GM19023 (cell line): ENCODE measurements at regions not wholly inside any gene's neighbourhood (a gene's known extent, or its start where the extent isn't known, plus 50 kb on each side); places are given as distances from the start of the nearest gene placed in this dataset.
"Not testable (repeated sequence)": the region's sequence is repeated elsewhere in the genome, so short reads cannot be mapped to it uniquely, and the experiment has no call there.

Source experiments
- ATAC-seq: cut with Tn5 transposase; IDR thresholded peaks from one replicate; pipeline ENCODE4 v1.9.1; 2021; ENCODE audit warnings: mild to moderate bottlenecking, moderate library complexity; ENCODE audit not compliant: unreplicated experiment

GRCh38 chr1:224061436-224061835 lies 52.5 kb upstream of the FBXO28 start:
- ATAC-seq, result no peak

- no peak for ATAC-seq
These were observed 53.9 kb upstream of the FBXO28 start for GRCh38 chr1:224059897-224060427.

GRCh38 chr1:224058303-224058702 lies 55.6 kb upstream of the FBXO28 start:
- no peak for ATAC-seq

GRCh38 chr1:224057461-224058199 lies 56.3 kb upstream of the FBXO28 start:
- no peak for ATAC-seq

GRCh38 chr1:224054611-224055010 lies 59.3 kb upstream of the FBXO28 start:
- no peak for ATAC-seq

GRCh38 chr1:224054012-224054411 lies 59.9 kb upstream of the FBXO28 start:
- ATAC-seq, result no peak

GRCh38 chr1:224053456-224053855 lies 60.5 kb upstream of the FBXO28 start:
- no peak for ATAC-seq

- ATAC-seq, result no peak
These were observed 61.1 kb upstream of the FBXO28 start for GRCh38 chr1:224052772-224053171.

- ATAC-seq, result not testable (repeated sequence)
These were observed 62.1 kb upstream of the FBXO28 start for GRCh38 chr1:224051782-224052181.

GRCh38 chr1:224051086-224051406 lies 62.9 kb upstream of the FBXO28 start:
- no peak for ATAC-seq

- ATAC-seq, result no peak
These were observed 66.4 kb upstream of the FBXO28 start for GRCh38 chr1:224047538-224047937.

- ATAC-seq, result no peak
These were observed 68.4 kb upstream of the FBXO28 start for GRCh38 chr1:224045556-224045955.

GRCh38 chr1:224044420-224044819 lies 69.5 kb upstream of the FBXO28 start:
- no peak for ATAC-seq

GRCh38 chr1:224042557-224043118 lies 71.3 kb upstream of the FBXO28 start:
- ATAC-seq, result no peak

- no peak for ATAC-seq
These were observed 72.9 kb upstream of the FBXO28 start for GRCh38 chr1:224041032-224041431.

- ATAC-seq, result not testable (repeated sequence)
These were observed 73.5 kb upstream of the FBXO28 start for GRCh38 chr1:224040423-224040822.

GRCh38 chr1:224040006-224040405 lies 73.9 kb upstream of the FBXO28 start:
- ATAC-seq, result not testable (repeated sequence)

GRCh38 chr1:224038832-224039231 lies 75.1 kb upstream of the FBXO28 start:
- not testable (repeated sequence) for ATAC-seq

- ATAC-seq, result not testable (repeated sequence)
These were observed 76.5 kb upstream of the FBXO28 start for GRCh38 chr1:224037362-224037761.

GRCh38 chr1:224032608-224033276 lies 81.2 kb upstream of the FBXO28 start:
- not testable (repeated sequence) for ATAC-seq

GRCh38 chr1:224031986-224032385 lies 81.9 kb upstream of the FBXO28 start:
- not testable (repeated sequence) for ATAC-seq

- ATAC-seq, result not testable (repeated sequence)
These were observed 83.7 kb upstream of the FBXO28 start for GRCh38 chr1:224030257-224030656.
